Inferior parietal cortex (tissue), 1 donor: ENCODE measurements at regions not wholly inside any gene's neighbourhood (a gene's known extent, or its start where the extent isn't known, plus 50 kb on each side); places are given as distances from the start of the nearest gene placed in this dataset.

Experiments used
- DNase-seq: peaks from one replicate; pipeline ENCODE4 v3.0.0-alpha.2; 2016; ENCODE audit errors: extremely low spot score

- no peak for DNase-seq
These were observed 156.5 kb upstream of the GDF10 start for GRCh38 chr10:47143473-47143872.

DNA sequence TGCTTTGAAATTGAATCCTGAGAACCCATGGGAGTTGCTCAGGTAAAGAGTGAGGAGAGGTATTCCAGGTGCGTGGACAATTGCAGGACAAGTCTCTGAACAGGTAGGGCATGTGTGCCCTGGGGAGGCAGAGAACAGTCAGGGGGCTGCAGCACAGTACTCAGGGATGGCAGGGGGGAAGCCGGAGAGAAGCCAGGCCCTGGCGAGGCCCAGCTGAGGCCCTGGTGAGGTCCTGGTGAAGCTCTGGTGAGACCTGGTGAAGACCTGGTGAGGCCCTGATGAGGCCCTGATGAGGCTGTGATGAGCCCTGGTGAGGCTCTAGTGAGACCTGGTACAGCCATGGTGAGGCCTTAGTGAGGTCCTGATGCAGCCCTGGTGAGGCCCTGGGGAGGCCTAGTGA lies 155.5 kb upstream of the GDF10 start:
- no peak for DNase-seq

GRCh38 chr10:47145290-47145934 lies 154.6 kb upstream of the GDF10 start:
- DNase-seq: no peak

- no peak for DNase-seq
These were observed 153.4 kb upstream of the GDF10 start for GRCh38 chr10:47146572-47146971.

GRCh38 chr10:47147186-47147585 lies 152.8 kb upstream of the GDF10 start:
- no peak for DNase-seq

DNA sequence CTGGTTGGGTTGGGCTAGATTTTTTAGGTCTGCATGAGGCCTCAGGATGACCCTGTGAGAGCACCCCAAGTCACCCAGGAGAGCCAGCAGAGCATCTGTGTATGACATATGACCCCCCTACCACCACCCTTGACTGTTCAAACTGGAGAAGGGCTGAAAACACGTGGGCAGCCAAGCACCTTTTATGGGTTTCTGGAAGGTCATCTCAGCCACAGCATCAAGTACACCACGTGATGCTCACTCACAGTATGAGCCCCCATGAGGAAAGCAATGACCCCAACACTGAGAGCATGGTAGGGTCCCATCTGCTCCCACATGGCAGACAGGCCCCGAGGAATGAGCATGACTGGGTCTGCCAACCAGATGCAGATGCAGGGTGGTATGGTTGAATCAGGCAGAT lies 149.4 kb upstream of the GDF10 start:
- no peak for DNase-seq

DNA sequence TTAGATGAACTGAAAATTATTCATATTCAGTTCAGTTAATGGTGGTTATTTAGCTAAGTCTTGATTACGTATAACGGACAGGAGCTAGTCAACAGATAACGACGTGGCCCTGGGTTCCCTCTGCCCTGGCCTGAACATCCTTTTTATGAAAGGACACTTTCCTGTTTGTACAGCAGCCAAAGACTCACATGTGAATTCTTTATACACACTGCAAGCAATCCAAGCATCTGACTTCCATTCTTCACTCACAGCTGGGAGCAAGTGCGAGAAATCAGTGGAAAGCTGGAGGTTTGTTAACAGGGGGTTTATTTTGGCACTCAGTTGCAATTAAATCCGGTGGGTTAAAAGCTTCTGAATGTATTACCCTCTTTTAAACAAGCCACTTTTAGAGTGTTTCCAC lies 148.1 kb upstream of the GDF10 start:
- DNase-seq: no peak

DNA sequence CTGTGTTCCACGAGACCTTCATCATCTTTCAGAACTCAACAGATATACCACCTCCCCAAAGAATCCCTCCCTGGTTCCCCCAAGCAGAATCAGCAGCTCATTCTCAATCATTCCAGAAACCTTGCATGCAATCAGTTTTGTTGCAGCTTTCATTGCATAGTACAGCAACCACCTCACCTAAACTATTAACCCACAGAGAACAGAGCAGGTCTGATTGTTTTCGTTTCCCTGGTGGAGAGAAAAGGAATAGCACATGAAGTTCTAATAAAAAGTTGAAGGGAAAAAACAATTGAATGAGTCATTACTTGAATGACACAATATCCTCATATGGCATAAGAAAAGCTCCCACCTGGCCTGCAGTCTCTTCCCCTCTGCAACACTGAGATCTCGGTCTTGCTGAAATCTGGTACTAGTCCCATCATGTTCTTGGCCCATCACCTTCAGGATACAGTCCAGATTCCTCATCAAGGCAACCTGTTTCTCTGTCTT lies 147.1 kb upstream of the GDF10 start:
- DNase-seq: no peak

GRCh38 chr10:47154762-47155161 lies 145.2 kb upstream of the GDF10 start:
- no peak for DNase-seq

GRCh38 chr10:47156873-47157272 lies 143.1 kb upstream of the GDF10 start:
- DNase-seq: no peak

GRCh38 chr10:47158116-47159071 lies 141.6 kb upstream of the GDF10 start:
- no peak for DNase-seq

- DNase-seq: no peak
These were observed 140.4 kb upstream of the GDF10 start for GRCh38 chr10:47159361-47160260.

DNA sequence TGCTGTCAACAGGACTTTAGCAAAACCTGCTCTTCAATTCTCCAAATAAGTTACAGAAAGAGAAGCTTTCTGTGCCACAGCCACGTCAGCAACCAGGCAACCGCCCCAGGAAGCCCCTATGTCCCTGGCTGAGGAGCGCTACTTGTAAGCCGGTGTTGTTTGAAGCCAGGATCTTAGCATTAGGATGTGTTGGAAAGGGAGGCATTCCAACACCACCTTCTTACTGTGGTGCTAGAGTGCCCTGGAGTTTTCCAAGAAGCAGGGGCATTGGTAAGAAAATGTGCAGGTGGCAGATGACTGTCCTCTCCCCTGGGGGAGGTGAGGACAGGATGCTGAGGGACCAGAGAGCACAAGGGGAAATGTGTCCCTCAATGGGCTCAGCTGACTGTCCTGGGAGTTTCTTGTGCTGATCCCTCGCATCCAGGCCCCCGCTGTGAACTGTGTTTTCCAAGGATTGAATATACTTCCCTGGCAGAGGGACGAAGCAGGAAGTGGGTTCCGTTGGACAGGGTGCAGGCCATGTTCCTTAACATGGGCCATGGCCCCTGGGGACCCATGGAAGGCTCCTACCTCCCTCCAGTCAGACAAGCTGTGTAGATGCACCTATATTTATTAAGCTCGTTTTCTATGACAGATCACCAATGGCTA lies 139.6 kb upstream of the GDF10 start:
- DNase-seq: no peak

DNA sequence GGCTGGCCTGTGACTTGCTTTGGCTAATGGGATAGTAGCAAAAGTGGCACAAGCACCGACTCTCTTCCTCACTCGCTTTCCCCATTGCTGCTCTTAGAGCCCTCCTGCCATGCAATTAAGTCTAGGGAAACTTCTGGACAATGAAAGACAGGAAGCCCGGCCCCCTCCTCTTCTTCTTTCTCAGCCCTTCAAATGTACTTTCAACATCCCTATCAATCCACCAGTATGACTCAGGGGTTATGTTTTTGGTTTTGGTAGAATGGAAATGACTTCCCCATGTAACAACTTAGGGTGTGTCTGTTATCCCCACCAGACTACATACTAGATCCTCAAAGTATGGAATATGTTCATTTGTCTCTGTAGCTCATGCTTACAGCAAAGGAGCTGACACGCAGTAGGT lies 139.0 kb upstream of the GDF10 start:
- no peak for DNase-seq

DNA sequence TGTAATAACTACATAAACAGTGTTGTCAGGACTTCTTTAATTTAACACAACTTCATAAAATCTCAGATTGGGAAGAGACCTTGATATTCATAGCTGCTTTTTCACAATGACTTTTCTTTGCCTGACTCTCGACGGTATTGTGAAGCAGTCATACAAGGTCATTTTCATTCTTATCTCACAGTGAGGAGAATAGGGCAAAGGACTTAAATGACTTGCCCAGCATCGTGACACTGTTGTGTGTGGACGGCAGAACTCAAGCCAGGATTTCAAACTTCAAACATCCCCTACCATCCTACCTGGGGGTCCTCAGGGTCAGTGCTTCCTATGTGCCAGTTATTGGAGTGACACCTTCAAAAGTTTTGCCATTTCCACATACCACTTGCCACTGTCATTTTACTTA lies 138.5 kb upstream of the GDF10 start:
- no peak for DNase-seq

DNA sequence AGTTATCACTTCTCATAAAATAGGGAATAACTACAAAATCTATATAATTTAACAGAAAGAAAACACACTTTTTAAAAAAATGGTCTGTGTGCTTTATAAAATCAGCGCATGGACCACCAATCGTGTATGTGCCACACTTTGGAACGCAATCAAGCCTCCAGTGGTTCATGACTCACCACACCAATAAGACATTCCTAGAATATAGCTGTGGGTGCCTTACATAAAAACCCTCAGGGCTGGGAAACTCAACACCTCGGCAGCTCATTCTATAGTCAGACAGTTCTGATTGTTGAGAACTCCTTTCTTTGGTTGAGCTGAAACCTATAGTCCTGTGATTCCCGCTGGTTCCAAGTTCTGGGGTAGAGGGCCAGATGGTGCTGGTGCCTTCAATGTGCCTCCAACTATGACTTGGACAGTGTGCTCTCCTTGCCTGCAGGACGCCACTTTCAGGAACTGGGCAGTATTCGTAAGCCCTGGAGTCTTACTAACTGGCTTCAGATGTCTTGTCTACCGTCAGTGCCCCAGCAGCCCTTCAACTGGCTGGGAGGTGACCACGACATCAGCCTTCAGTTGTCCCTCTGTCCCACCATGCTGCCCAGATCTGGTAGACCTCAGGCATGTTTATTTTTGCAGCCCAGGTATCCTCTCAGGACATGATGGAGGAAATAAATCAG lies 135.7 kb upstream of the GDF10 start:
- no peak for DNase-seq

DNA sequence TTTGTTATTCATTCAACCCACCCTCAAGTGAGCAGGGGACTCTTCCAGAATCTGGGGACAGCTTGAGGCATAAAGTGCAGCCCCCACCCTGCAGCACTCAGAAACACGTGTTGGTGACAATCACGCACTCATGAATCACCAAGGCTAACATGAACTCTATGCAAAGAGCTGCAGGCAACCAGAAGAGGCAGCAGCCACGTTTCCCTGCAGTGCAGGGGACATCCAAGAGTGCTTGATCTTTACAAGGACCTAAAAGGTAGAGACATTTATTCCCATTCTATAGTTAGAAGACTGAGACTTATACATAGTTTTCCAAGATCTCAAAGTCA lies 135.2 kb upstream of the GDF10 start:
- DNase-seq: no peak

DNA sequence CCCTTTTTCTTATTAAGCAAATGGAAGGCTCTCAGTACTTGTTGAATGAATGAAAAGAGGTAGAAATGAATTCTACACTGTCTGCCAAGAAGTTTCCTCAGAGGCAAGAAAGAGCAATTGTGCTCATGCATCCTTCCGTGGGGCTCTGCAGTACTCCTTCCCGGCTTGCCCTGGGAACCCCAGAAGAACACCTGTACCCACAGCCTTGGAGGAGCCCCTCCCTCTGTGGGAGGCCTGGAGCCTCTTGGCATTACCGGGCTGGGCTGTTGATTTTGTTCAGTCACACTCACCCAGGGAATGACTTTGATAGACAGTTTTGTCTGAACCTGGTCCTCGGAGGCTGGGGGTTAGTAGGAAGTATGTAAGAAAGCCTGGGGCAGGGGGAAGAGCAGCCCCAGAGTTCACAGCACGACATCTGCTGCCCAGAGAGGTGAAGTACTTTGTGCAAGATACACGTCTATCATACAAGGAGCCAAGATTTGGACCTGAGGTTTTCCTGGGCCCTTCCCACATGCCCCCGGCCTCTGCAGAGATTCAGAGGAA lies 134.8 kb upstream of the GDF10 start:
- no peak for DNase-seq

DNA sequence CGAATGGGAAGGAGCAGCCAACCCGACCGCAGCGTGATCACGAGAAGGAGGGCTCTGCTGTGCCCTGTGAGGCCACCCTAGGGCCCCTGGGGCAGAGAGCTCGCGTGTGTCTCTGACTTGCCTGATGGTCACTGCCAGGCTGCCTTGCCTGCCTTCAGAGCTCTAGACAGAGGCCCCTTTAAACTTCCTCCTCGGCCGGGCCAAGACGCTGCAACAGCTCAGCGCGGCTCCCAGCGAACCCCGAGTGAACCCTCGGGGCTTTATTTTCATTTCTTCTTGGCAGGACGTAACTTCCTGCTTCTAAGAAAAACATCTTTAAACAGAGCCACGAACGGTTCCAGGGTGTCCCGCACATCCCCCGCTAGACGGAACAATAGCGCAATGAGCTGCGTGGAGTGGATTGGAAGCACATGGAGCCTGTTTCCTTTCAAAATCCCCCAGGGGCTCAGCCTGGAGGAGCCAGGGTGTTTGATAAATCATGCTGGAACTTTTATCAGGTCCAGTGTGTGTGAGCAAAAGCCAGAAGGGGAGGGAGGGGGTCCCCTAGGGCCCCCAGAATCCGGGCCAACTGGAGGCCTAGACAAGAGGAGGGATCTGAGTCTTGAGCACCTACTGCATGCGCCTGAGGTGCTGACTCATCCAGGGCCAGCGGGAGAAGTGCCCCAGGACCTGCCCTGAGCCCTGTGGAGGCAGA lies 134.1 kb upstream of the GDF10 start:
- peak; percentile 20 for DNase-seq

DNA sequence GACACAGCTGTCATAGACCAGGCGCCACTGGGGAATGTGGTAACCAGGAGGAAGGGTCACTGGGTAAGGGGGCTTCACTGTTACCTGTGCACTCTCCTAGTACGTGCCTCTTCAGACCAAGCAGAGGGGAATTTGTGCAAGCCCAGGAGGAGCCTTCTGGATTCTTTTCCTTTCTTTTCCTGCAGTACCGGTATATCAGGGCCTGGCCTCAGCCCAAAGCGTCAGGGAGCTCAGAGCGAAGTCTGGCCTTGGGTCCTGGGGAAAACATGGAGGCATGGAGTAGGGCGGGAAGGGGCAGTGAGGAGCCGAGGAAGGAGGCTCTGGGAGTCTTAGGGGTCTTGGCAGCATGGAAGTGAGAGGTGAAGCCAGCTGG lies 133.6 kb upstream of the GDF10 start:
- no peak for DNase-seq
